ENCODE measurements at regions not wholly inside any gene's neighbourhood (a gene's known extent, or its start where the extent isn't known, plus 50 kb on each side); places are given as distances from the start of the nearest gene placed in this dataset.

GRCh38 chr6:50102676-50103075, 52.9 kb upstream of the DEFB112 start:
- no peak overlapping the region for H3K27ac Mint-ChIP-seq
- peaks cover 3 to 46% (median 16%) of the 10 kb centered on the region in 6 donors for H3K9me3 Mint-ChIP-seq
- no peak overlapping the region for H3K4me3 Mint-ChIP-seq
- no peak for DNase-seq
- H3K4me1 Mint-ChIP-seq, result no peaks in the 10 kb centered on the region
- peaks cover 0 to 3% (median 0%) of the 10 kb centered on the region in 3 donors for H3K36me3 Mint-ChIP-seq
- no peaks in the 10 kb centered on the region for H3K27me3 Mint-ChIP-seq (ENCODE audit: low read depth in 3 of 3)

- H3K27me3 Mint-ChIP-seq (ENCODE audit: low read depth in 3 of 3), result no peaks in the 10 kb centered on the region
- DNase-seq, result no peak
- no peak overlapping the region for H3K4me3 Mint-ChIP-seq
- H3K9me3 Mint-ChIP-seq, result peaks cover 0 to 35% (median 7%) of the 10 kb centered on the region in 6 donors
- H3K36me3 Mint-ChIP-seq, result peaks cover 0 to 3% (median 0%) of the 10 kb centered on the region in 3 donors
- no peaks in the 10 kb centered on the region for H3K4me1 Mint-ChIP-seq
- no peak overlapping the region for H3K27ac Mint-ChIP-seq
Observed at GRCh38 chr6:50110587-50110986, 60.9 kb upstream of the DEFB112 start.

- Mint-ChIP-seq H3K4me1 (no peaks in the 10 kb centered on the region), H3K27ac (no peak overlapping the region), H3K9me3 (peaks cover 0 to 19% (median 9%) of the 10 kb centered on the region in 6 donors), H3K27me3 (ENCODE audit: low read depth in 3 of 3) (no peaks in the 10 kb centered on the region), H3K4me3 (no peak overlapping the region), H3K36me3 (no peaks in the 10 kb centered on the region)
- DNase-seq, result no peak
Observed at GRCh38 chr6:50112981-50113857, 63.5 kb upstream of the DEFB112 start.

GRCh38 chr6:50116390-50116789, 66.7 kb upstream of the DEFB112 start:
- no peak for DNase-seq
- H3K9me3 Mint-ChIP-seq, result peaks cover 0 to 26% (median 7%) of the 10 kb centered on the region in 6 donors
- H3K27me3 Mint-ChIP-seq (ENCODE audit: low read depth in 3 of 3), result peaks cover 0 to 5% (median 1%) of the 10 kb centered on the region in 3 donors
- no peak overlapping the region for H3K27ac Mint-ChIP-seq
- H3K4me3 Mint-ChIP-seq, result no peak overlapping the region
- H3K36me3 Mint-ChIP-seq, result no peaks in the 10 kb centered on the region
- H3K4me1 Mint-ChIP-seq, result no peaks in the 10 kb centered on the region

GRCh38 chr6:50116797-50117542, 67.2 kb upstream of the DEFB112 start:
- no peaks in the 10 kb centered on the region for H3K4me1 Mint-ChIP-seq
- no peak for DNase-seq
- H3K27ac Mint-ChIP-seq, result no peak overlapping the region
- H3K27me3 Mint-ChIP-seq (ENCODE audit: low read depth in 3 of 3), result peaks cover 0 to 5% (median 1%) of the 10 kb centered on the region in 3 donors
- H3K36me3 Mint-ChIP-seq, result no peaks in the 10 kb centered on the region
- peaks cover 0 to 26% (median 6%) of the 10 kb centered on the region in 6 donors for H3K9me3 Mint-ChIP-seq
- no peak overlapping the region for H3K4me3 Mint-ChIP-seq

GRCh38 chr6:50120300-50120699, 70.6 kb upstream of the DEFB112 start:
- Mint-ChIP-seq H3K4me3 (no peak overlapping the region), H3K27ac (no peak overlapping the region), H3K4me1 (no peaks in the 10 kb centered on the region), H3K36me3 (no peaks in the 10 kb centered on the region), H3K27me3 (ENCODE audit: low read depth in 3 of 3) (peaks cover 0 to 5% (median 1%) of the 10 kb centered on the region in 3 donors), H3K9me3 (peaks cover 0 to 20% (median 7%) of the 10 kb centered on the region in 6 donors)
- no peak for DNase-seq

GRCh38 chr6:50123688-50124087, 74.0 kb upstream of the DEFB112 start:
- DNase-seq, result no peak
- no peak overlapping the region for H3K4me3 Mint-ChIP-seq
- H3K9me3 Mint-ChIP-seq, result peaks cover 0 to 12% (median 4%) of the 10 kb centered on the region in 6 donors
- no peak overlapping the region for H3K27ac Mint-ChIP-seq
- no peaks in the 10 kb centered on the region for H3K4me1 Mint-ChIP-seq
- no peaks in the 10 kb centered on the region for H3K36me3 Mint-ChIP-seq
- H3K27me3 Mint-ChIP-seq (ENCODE audit: low read depth in 3 of 3), result peaks cover 0 to 5% (median 0%) of the 10 kb centered on the region in 3 donors

- no peak for DNase-seq
- Mint-ChIP-seq H3K4me3 (no peak overlapping the region), H3K27me3 (ENCODE audit: low read depth in 3 of 3) (peaks cover 0 to 2% (median 0%) of the 10 kb centered on the region in 3 donors), H3K4me1 (no peaks in the 10 kb centered on the region), H3K27ac (no peak overlapping the region), H3K36me3 (no peaks in the 10 kb centered on the region), H3K9me3 (peaks cover 0 to 8% (median 3%) of the 10 kb centered on the region in 6 donors)
Observed at GRCh38 chr6:50124572-50124971, 74.8 kb upstream of the DEFB112 start.

- DNase-seq, result no peak
- peaks cover 0 to 5% (median 0%) of the 10 kb centered on the region in 6 donors for H3K9me3 Mint-ChIP-seq
- H3K36me3 Mint-ChIP-seq, result no peaks in the 10 kb centered on the region
- no peaks in the 10 kb centered on the region for H3K27me3 Mint-ChIP-seq (ENCODE audit: low read depth in 3 of 3)
- no peak overlapping the region for H3K27ac Mint-ChIP-seq
- no peak overlapping the region for H3K4me3 Mint-ChIP-seq
- H3K4me1 Mint-ChIP-seq, result no peaks in the 10 kb centered on the region
Observed at GRCh38 chr6:50128420-50129005, 78.8 kb upstream of the DEFB112 start.

- Mint-ChIP-seq H3K36me3 (no peaks in the 10 kb centered on the region), H3K4me1 (no peaks in the 10 kb centered on the region), H3K9me3 (peaks cover 0 to 12% (median 3%) of the 10 kb centered on the region in 6 donors), H3K4me3 (no peak overlapping the region), H3K27me3 (ENCODE audit: low read depth in 3 of 3) (peaks cover 0 to 3% (median 0%) of the 10 kb centered on the region in 3 donors), H3K27ac (no peak overlapping the region)
- no peak for DNase-seq
Observed at GRCh38 chr6:50135968-50136367, 86.2 kb upstream of the DEFB112 start.

- Mint-ChIP-seq H3K36me3 (no peaks in the 10 kb centered on the region), H3K4me3 (no peak overlapping the region), H3K9me3 (peaks cover 0 to 8% (median 2%) of the 10 kb centered on the region in 6 donors), H3K4me1 (no peaks in the 10 kb centered on the region), H3K27me3 (ENCODE audit: low read depth in 3 of 3) (peaks cover 0 to 1% (median under 1%) of the 10 kb centered on the region in 3 donors), H3K27ac (no peak overlapping the region)
- no peak for DNase-seq
Observed at GRCh38 chr6:50141100-50141499, 91.4 kb upstream of the DEFB112 start.

- Mint-ChIP-seq H3K27me3 (ENCODE audit: low read depth in 3 of 3) (peaks cover 0 to 1% (median 0%) of the 10 kb centered on the region in 3 donors), H3K4me1 (no peaks in the 10 kb centered on the region), H3K36me3 (no peaks in the 10 kb centered on the region), H3K27ac (no peak overlapping the region), H3K4me3 (no peak overlapping the region), H3K9me3 (peaks cover 0 to 10% (median 1%) of the 10 kb centered on the region in 6 donors)
- DNase-seq, result no peak
Observed at GRCh38 chr6:50143011-50143719, 93.4 kb upstream of the DEFB112 start.

GRCh38 chr6:50145125-50145524, 95.4 kb upstream of the DEFB112 start:
- Mint-ChIP-seq H3K9me3 (peaks cover 0 to 12% (median 4%) of the 10 kb centered on the region in 6 donors), H3K4me1 (no peaks in the 10 kb centered on the region), H3K36me3 (no peaks in the 10 kb centered on the region), H3K4me3 (no peak overlapping the region), H3K27me3 (ENCODE audit: low read depth in 3 of 3) (peaks cover 0 to 1% (median 0%) of the 10 kb centered on the region in 3 donors), H3K27ac (no peak overlapping the region)
- no peak for DNase-seq

All from immature natural killer cell (primary cell).